Heart left ventricle (tissue), 16 donors: ENCODE measurements at regions not wholly inside any gene's neighbourhood (a gene's known extent, or its start where the extent isn't known, plus 50 kb on each side); places are given as distances from the start of the nearest gene placed in this dataset.

Experiments
- ATAC-seq, 4 donors: fragments of 200-7000 bp; cut with Tn5 transposase; one replicate each; pipeline ENCODE4 v1.9.1; 2020 to 2022; ENCODE audit warnings: moderate library complexity in 4 of 4, mild to moderate bottlenecking in 3 of 4, moderate number of reproducible peaks in 1 of 4
- DNase-seq, 5 donors: peaks; one replicate each; pipeline ENCODE4 v3.0.0-alpha.2; 2020
- H3K27ac ChIP-seq, 12 donors: fragments of 200-600 bp; sonication (generic) in 4 of 12; one replicate each; pipeline versions ENCODE4 v1.5.0 to v1.8.0; 2016 to 2022; ENCODE audit warnings: mild to moderate bottlenecking in 2 of 12
- H3K27me3 ChIP-seq, 9 donors: fragments of 200-600 bp; sonication (generic) in 2 of 9; one replicate each; pipeline versions ENCODE4 v1.5.1 to v1.8.0; 2016 to 2022; ENCODE audit warnings: mild to moderate bottlenecking in 3 of 9
- H3K36me3 ChIP-seq, 9 donors: fragments of 200-600 bp; sonication (generic) in 2 of 9; one replicate each; pipeline versions ENCODE4 v1.5.0 to v1.8.0; 2018 to 2022; ENCODE audit warnings: mild to moderate bottlenecking in 2 of 9
- H3K4me1 ChIP-seq, 12 donors: fragments of 200-600 bp; sonication (generic) in 4 of 12; one replicate each; pipeline versions ENCODE4 v1.5.0 to v1.8.0; 2016 to 2022; ENCODE audit warnings: mild to moderate bottlenecking in 3 of 12
- H3K4me3 ChIP-seq, 12 donors: fragments of 200-600 bp; sonication (generic) in 4 of 12; one replicate each; pipeline versions ENCODE4 v1.5.0 to v1.8.0; 2017 to 2022; ENCODE audit warnings: mild to moderate bottlenecking in 9 of 12, moderate library complexity in 4 of 12
- H3K9me3 ChIP-seq, 12 donors: fragments of 200-600 bp; sonication (generic) in 4 of 12; one replicate each; pipeline versions ENCODE4 v1.5.0 to v1.8.0; 2016 to 2022; ENCODE audit warnings: mild to moderate bottlenecking in 1 of 12
- CTCF ChIP-seq, 12 donors: fragments of 200-600 bp; sonication (generic) in 4 of 12; IDR thresholded peaks; one replicate each; pipeline versions ENCODE4 v1.5.0 to v1.8.0; 2018 to 2022; ENCODE audit warnings: antibody characterized with exemption in 12 of 12, mild to moderate bottlenecking in 5 of 12
- POLR2A ChIP-seq, 2 donors: fragments of 450-650 bp; IDR thresholded peaks; one replicate each; pipeline ENCODE4 v1.6.1; 2017; ENCODE audit warnings: antibody characterized with exemption in 2 of 2, mild to moderate bottlenecking in 2 of 2, moderate library complexity in 2 of 2
- WGBS, 4 donors: extraction: QIAGEN DNeasy Blood & Tissue Kit in 2 of 4; methylation state at CpG; one replicate each; pipeline versions ENCODE4 v1.1.5 to v1.1.7; 2013 to 2018; 5-methylcytosine and 5-hydroxymethylcytosine counted together
- intact Hi-C, 10 donors: fragments of 100-400 bp; cut with DNase I; formaldehyde crosslinking; loops; one replicate each; pipeline versions ENCODE4 v1.11.1 to v1.14.2; 2022
- donor health status: ischemic (EF 13 %, LVEDD 7.1; RV severe dilation, severe dysfunction).
- donor health status: healthy with polysubstance abuse.
- donor health status: DM: no; HTN: yes; CAD: no.
- donor health status: DM: no; HTN: no; CAD: no.
- donor health status: ischemic (EF 25% LVEDD 6.9; RV normal size, moderate dysfunction).
- donor health status: ischemic (EF 25% LVEDD 5.7; RV mildly dilated, moderate dysfunction).
- donor health status: healthy.
- donor health status: DM: yes; HTN: yes; CAD: no.
- donor health status: ischemic (EF 35%, LVEDD 5.7; RV mildly dilated, moderate dysfunction).
- donor health status: nonischemic (EF 11% LVEDD 7.7; RV severe dilation, severe dysfunction).
- donor health status: DM: yes; HTN: yes; CAD: no.
- donor health status: PGD.
- donor health status: ischemic (EF 29% LVEDD 5.4; RV normal size, mild dysfunction).
- donor health status: nonischemic (EF 23%, LVEDD 6.1; RV moderate dilation, normal function).

GRCh38 chr5:90294604-90295003 is 115.0 kb downstream of the CETN3 start:
- no peak for TF ChIP-seq POLR2A (IDR thresholded peaks at IDR 0.05)
- no peak for TF ChIP-seq CTCF (IDR thresholded peaks at IDR 0.05)
- no peaks in the 10 kb centered on the region for H3K9me3 ChIP-seq
- DNase-seq (no peak), ATAC-seq (no peak)
- no peak overlapping the region for H3K27ac ChIP-seq
- intact Hi-C loops, result no loop called here
- H3K4me3 ChIP-seq, result no peak overlapping the region
- WGBS, 4 donors, result 80 to 89% (median 86%) methylated on average over 5 of the region's 5 CpGs
- H3K36me3 ChIP-seq, result no peaks in the 10 kb centered on the region
- H3K27me3 ChIP-seq, result no peaks in the 10 kb centered on the region
- H3K4me1 ChIP-seq, result no peaks in the 10 kb centered on the region

DNA sequence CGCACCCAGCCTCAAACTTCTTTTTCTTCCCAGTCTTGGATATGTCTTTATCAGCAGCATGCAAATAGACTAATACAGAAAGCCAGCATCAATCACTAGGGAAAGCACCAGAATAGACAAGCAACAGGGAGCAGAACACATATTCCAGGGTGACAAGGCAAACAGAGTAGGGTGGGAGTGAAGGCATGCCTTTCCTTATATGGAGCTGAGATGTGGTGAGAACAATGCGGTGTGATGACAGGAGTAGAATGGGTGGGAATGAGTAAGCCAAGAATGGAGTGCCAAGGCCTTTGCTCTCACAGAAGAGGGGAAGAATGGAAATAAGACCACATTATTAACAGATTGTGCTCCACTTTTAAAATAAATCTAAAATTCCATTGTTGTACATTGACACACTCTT is 115.6 kb downstream of the CETN3 start:
- Histone ChIP-seq H3K27ac (no peak overlapping the region), H3K9me3 (no peaks in the 10 kb centered on the region), H3K27me3 (no peaks in the 10 kb centered on the region), H3K36me3 (no peaks in the 10 kb centered on the region), H3K4me1 (no peaks in the 10 kb centered on the region), H3K4me3 (no peak overlapping the region)
- no peak for ATAC-seq
- TF ChIP-seq POLR2A (IDR thresholded peaks at IDR 0.05) (no peak), CTCF (IDR thresholded peaks at IDR 0.05) (no peak)
- intact Hi-C loops, result no loop called here
- 57 to 77% (median 73%) methylated on average over 2 of the region's 2 CpGs for WGBS, 4 donors
- no peak for DNase-seq

DNA sequence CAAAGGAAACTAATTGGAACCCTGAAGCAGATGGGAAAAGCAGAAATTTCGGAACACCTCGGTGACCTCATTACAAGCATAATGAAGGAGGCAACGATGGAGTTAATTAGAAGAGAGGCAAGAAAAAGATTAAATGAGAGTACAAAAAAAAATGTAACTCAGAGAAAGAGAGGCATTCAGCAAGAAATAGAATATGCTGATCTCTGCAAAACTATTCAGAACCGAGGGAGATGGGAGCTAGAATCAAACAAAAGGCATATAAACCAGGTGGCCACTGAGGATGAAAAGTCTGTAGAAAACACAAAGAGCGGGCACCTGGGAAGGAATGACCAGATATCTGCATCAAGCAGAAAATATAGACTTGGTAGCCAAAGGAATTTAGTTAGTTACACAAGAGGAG is 118.9 kb downstream of the CETN3 start:
- WGBS, 4 donors, result 81 to 92% (median 86%) methylated on average over 5 of the region's 5 CpGs
- no peak for TF ChIP-seq CTCF (IDR thresholded peaks at IDR 0.05)
- TF ChIP-seq POLR2A (IDR thresholded peaks at IDR 0.05), result no peak

DNA sequence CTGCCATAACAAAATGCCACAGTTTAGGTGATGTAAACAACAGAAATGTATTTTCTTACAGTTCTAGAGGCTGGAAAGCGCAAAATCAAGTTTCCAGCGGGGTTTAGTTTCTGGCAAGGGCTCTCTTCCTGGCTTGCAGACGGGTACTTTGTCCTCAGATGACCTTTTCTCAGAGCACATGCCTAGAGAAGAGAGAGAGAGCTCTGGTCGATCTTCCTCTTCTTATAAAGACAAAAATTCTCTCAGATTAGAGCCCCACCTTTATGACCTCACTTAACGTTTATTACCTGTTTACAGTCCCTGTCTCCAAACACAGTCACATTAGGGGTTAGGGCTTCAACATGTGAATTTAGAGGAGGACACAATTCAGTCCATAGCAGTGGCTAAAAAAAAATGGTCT is 119.7 kb downstream of the CETN3 start:
- WGBS, 4 donors, result 23 to 33% (median 26%) methylated on average over 5 of the region's 5 CpGs
- H3K4me1 ChIP-seq, result no peaks in the 10 kb centered on the region
- intact Hi-C loops, result no loop called here
- no peak overlapping the region for H3K4me3 ChIP-seq
- DNase-seq, result no peak
- no peak for TF ChIP-seq POLR2A (IDR thresholded peaks at IDR 0.05)
- no peak for TF ChIP-seq CTCF (IDR thresholded peaks at IDR 0.05)
- H3K27ac ChIP-seq, result no peak overlapping the region
- no peaks in the 10 kb centered on the region for H3K36me3 ChIP-seq
- no peaks in the 10 kb centered on the region for H3K9me3 ChIP-seq
- ATAC-seq, result no peak
- no peaks in the 10 kb centered on the region for H3K27me3 ChIP-seq

More for the DNA sequence above, 118.9 kb downstream of the CETN3 start:
- Histone ChIP-seq H3K27me3 (no peaks in the 10 kb centered on the region), H3K4me3 (no peak overlapping the region), H3K4me1 (no peaks in the 10 kb centered on the region), H3K27ac (no peak overlapping the region), H3K36me3 (no peaks in the 10 kb centered on the region), H3K9me3 (no peaks in the 10 kb centered on the region)
- intact Hi-C loops, result no loop called here
- ATAC-seq (no peak), DNase-seq (no peak)
